Erythroblast (primary cell): ENCODE measurements at regions not wholly inside any gene's neighbourhood (a gene's known extent, or its start where the extent isn't known, plus 50 kb on each side); places are given as distances from the start of the nearest gene placed in this dataset.

Experiments
- DNase-seq, 2 experiments: peaks; one replicate each; lab custom pipeline; 2025; lab: John Stamatoyannopoulos, UW
- GATA1 ChIP-seq: IDR thresholded peaks from 2 replicates; pipeline ENCODE4 v1.6.1; 2011; ENCODE audit warnings: low read depth, mild to moderate bottlenecking, control low read depth, low read length, moderate library complexity
- POLR2A ChIP-seq: IDR thresholded peaks from 2 replicates; pipeline ENCODE4 v1.6.1; 2011; ENCODE audit warnings: mild to moderate bottlenecking, low read length

- TF ChIP-seq GATA1: no peak
- no peak for DNase-seq
Observed at GRCh38 chr4:12778191-12778590, 705.9 kb downstream of the RAB28 start.

GRCh38 chr4:12770351-12770750, 713.8 kb downstream of the RAB28 start:
- DNase-seq: no peak
- no peak for TF ChIP-seq POLR2A
- TF ChIP-seq GATA1: no peak

GRCh38 chr4:12761694-12762093, 722.4 kb downstream of the RAB28 start:
- TF ChIP-seq GATA1 (no peak), POLR2A (no peak)

GRCh38 chr4:12747154-12747553, 737.0 kb downstream of the RAB28 start:
- no peak for DNase-seq

More at GRCh38 chr4:12761694-12762093, 722.4 kb downstream of the RAB28 start:
- no peak for DNase-seq

GRCh38 chr4:12746221-12746620, 737.9 kb downstream of the RAB28 start:
- TF ChIP-seq POLR2A (no peak), GATA1 (no peak)
- DNase-seq: no peak

More at GRCh38 chr4:12747154-12747553, 737.0 kb downstream of the RAB28 start:
- TF ChIP-seq GATA1: no peak
- no peak for TF ChIP-seq POLR2A

GRCh38 chr4:12734586-12734985, 749.6 kb downstream of the RAB28 start:
- TF ChIP-seq POLR2A (no peak), GATA1 (no peak)

GRCh38 chr4:12729384-12729783, 754.8 kb downstream of the RAB28 start:
- no peak for TF ChIP-seq POLR2A
- TF ChIP-seq GATA1: no peak
- DNase-seq: peak; percentile 6 to 49

More at GRCh38 chr4:12734586-12734985, 749.6 kb downstream of the RAB28 start:
- no peak for DNase-seq

- no peak for TF ChIP-seq POLR2A
- TF ChIP-seq GATA1: no peak
- peak in 1 of 2 experiments; percentile 11 for DNase-seq
Observed at GRCh38 chr4:12724510-12724909, 759.6 kb downstream of the RAB28 start.

- DNase-seq: no peak
- TF ChIP-seq GATA1 (no peak), POLR2A (no peak)
Observed at GRCh38 chr4:12723849-12724447, 760.2 kb downstream of the RAB28 start.

GRCh38 chr4:12716896-12717295, 767.2 kb downstream of the RAB28 start:
- no peak for DNase-seq
- no peak for TF ChIP-seq GATA1
- TF ChIP-seq POLR2A: no peak

- TF ChIP-seq GATA1 (no peak), POLR2A (no peak)
- no peak for DNase-seq
Observed at GRCh38 chr4:12712648-12713339, 771.3 kb downstream of the RAB28 start.

GRCh38 chr4:12707381-12708175, 776.6 kb downstream of the RAB28 start:
- TF ChIP-seq GATA1: no peak
- no peak for TF ChIP-seq POLR2A

GRCh38 chr4:12703036-12703435, 781.1 kb downstream of the RAB28 start:
- DNase-seq: no peak
- no peak for TF ChIP-seq GATA1
- TF ChIP-seq POLR2A: no peak

More at GRCh38 chr4:12707381-12708175, 776.6 kb downstream of the RAB28 start:
- no peak for DNase-seq

GRCh38 chr4:12701384-12701783, 782.8 kb downstream of the RAB28 start:
- DNase-seq: no peak
- no peak for TF ChIP-seq POLR2A
- no peak for TF ChIP-seq GATA1
